K562 (cell line): ENCODE measurements at regions not wholly inside any gene's neighbourhood (a gene's known extent, or its start where the extent isn't known, plus 50 kb on each side); places are given as distances from the start of the nearest gene placed in this dataset.

Experiments used
- ATAC-seq: fragments of 200-7000 bp; cut with Tn5 transposase; 3 replicates; pipeline ENCODE4 v1.9.1; 2020; ENCODE audit warnings: moderate library complexity
- BruUV-seq: library from RNA; stranded (reverse); fragments of 400-500 nt; replicated peaks from 2 replicates; lab custom pipeline; 2021; lab: Mats Ljungman, UMichigan
- CTCF ChIA-PET: fragments of 300-600 bp; formaldehyde crosslinking; extraction: SDS; loops from one replicate; lab custom pipeline; 2021; ENCODE audit warnings: low intra/inter-chr PET ratio; lab: Yijun Ruan, JAX
- POLR2A ChIA-PET: fragments of 300-600, 350-650 bp; sonication (Branson Sonifier 250); formaldehyde crosslinking; extraction: SDS; loops from one replicate; lab custom pipeline; 2021; ENCODE audit warnings: antibody characterized with exemption, inconsistent platforms; lab: Yijun Ruan, JAX
- DNase-seq, 4 experiments: peaks; one replicate each; pipeline versions ENCODE4 v3.0.0 to v3.0.0-alpha.2; 2011 to 2018; ENCODE audit warnings: low spot score in 3 of 4, mixed read lengths in 3 of 4; ENCODE audit errors: extremely low read depth in 1 of 4
- FAIRE-seq: peaks from 2 replicates; lab custom pipeline; 2011; peaks lifted over from hg19 to GRCh38; lab: Jason Lieb, UNC
- H2AFZ ChIP-seq: 2 replicates; pipeline ENCODE4 v1.6.0; 2011; ENCODE audit warnings: low read depth, low read length, control low read depth, inconsistent platforms
- H3K27ac ChIP-seq: fragments of 200-600 bp; 3 replicates; pipeline ENCODE4 v1.8.0; 2011; ENCODE audit warnings: low read depth, mild to moderate bottlenecking, control low read depth, inconsistent platforms, low read length, moderate library complexity, mixed read lengths; ENCODE audit errors: extremely low read depth
- H3K27me3 ChIP-seq, 2 experiments: fragments of 300-600 bp in 1 of 2; 2 replicates in 1 of 2; 3 replicates in 1 of 2; pipeline versions ENCODE4 v1.6.0 to v1.8.0; 2011; ENCODE audit warnings: inconsistent platforms in 2 of 2, low read length in 2 of 2, mild to moderate bottlenecking in 1 of 2, mixed read lengths in 1 of 2, moderate library complexity in 1 of 2; ENCODE audit not compliant: control insufficient read depth in 2 of 2, insufficient read depth in 2 of 2
- H3K36me3 ChIP-seq: fragments of 300-600 bp; 3 replicates; pipeline ENCODE4 v1.8.0; 2011; ENCODE audit warnings: mild to moderate bottlenecking, low read length, inconsistent platforms; ENCODE audit not compliant: control insufficient read depth, insufficient read depth
- H3K4me1 ChIP-seq, 2 experiments: fragments of 200-600 bp in 1 of 2; replicated peaks in 1 of 2; 2 replicates in 1 of 2; 3 replicates in 1 of 2; pipeline versions ENCODE4 v1.5.1 to v1.8.0; 2011; ENCODE audit warnings: inconsistent platforms in 2 of 2, low read length in 2 of 2, mild to moderate bottlenecking in 1 of 2, mixed read lengths in 1 of 2, moderate library complexity in 1 of 2; ENCODE audit not compliant: control insufficient read depth in 2 of 2, insufficient read depth in 2 of 2
- H3K4me2 ChIP-seq: 2 replicates; pipeline ENCODE4 v1.6.1; 2011; ENCODE audit warnings: low read length, control low read depth, inconsistent platforms, mixed read lengths; ENCODE audit not compliant: insufficient read depth
- H3K4me3 ChIP-seq: fragments of 200-600 bp; sonication (generic), shearing (Covaris generic); 2 replicates; pipeline ENCODE4 v1.5.1; 2016; ENCODE audit warnings: control low read depth, inconsistent platforms
- H3K79me2 ChIP-seq: fragments of 200-600 bp; 3 replicates; pipeline ENCODE4 v1.8.0; 2011; ENCODE audit warnings: low read length, inconsistent platforms; ENCODE audit not compliant: control insufficient read depth, insufficient read depth
- H3K9ac ChIP-seq, 2 experiments: 2 replicates each; pipeline versions ENCODE4 v1.6.0 to v1.6.1; 2011; ENCODE audit warnings: low read depth in 2 of 2, low read length in 2 of 2, control low read depth in 1 of 2, inconsistent platforms in 1 of 2, mild to moderate bottlenecking in 1 of 2, mixed read lengths in 1 of 2; ENCODE audit not compliant: insufficient read depth in 1 of 2
- H3K9me1 ChIP-seq: one replicate; pipeline ENCODE4 v1.6.0; 2011; ENCODE audit warnings: inconsistent platforms, mild to moderate bottlenecking, low read length, moderate library complexity; ENCODE audit not compliant: control insufficient read depth, insufficient read depth
- H3K9me3 ChIP-seq: replicated peaks from 2 replicates; pipeline ENCODE4 v1.5.1; 2011; ENCODE audit warnings: low read depth, low read length, inconsistent platforms; ENCODE audit not compliant: control insufficient read depth, insufficient read depth
- H4K20me1 ChIP-seq: replicated peaks from 2 replicates; pipeline ENCODE4 v1.6.1; 2011; ENCODE audit warnings: low read length, inconsistent platforms, mixed read lengths; ENCODE audit not compliant: control insufficient read depth, insufficient read depth
- GABPA ChIP-seq: fragments of 200-800 bp; sonication (Bioruptor generic); conservative IDR thresholded peaks from 2 replicates; pipeline ENCODE4 v1.6.1; 2016; ENCODE audit warnings: low read depth, missing genetic modification characterization, missing compliant biosample characterization
- MEIS2 ChIP-seq: fragments of 450-650 bp; IDR thresholded peaks from 2 replicates; pipeline ENCODE4 v1.6.1; 2014; ENCODE audit warnings: mild to moderate bottlenecking; ENCODE audit not compliant: partially characterized antibody
- NR2C2 ChIP-seq, 2 experiments: fragments of 200-800 bp in 1 of 2; sonication (Bioruptor generic) in 1 of 2; sonication (generic) in 1 of 2; formaldehyde crosslinking in 1 of 2; IDR thresholded peaks; 2 replicates each; pipeline versions ENCODE4 v1.6.1 to v1.8.0; 2016 to 2022; ENCODE audit warnings: mild to moderate bottlenecking in 1 of 2, missing compliant biosample characterization in 1 of 2, missing genetic modification characterization in 1 of 2, missing genetic modification reagents in 1 of 2
- WGBS: fragments of 100-300 bp; shearing (Covaris generic); methylation state at CpG from one replicate; pipeline ENCODE4 v1.1.6; 2016; ENCODE audit warnings: low coverage, mixed read lengths; ENCODE audit not compliant: insufficient coverage; ENCODE audit errors: missing lambda C conversion rate; 5-methylcytosine and 5-hydroxymethylcytosine counted together
- in situ Hi-C: fragments of 300-500 bp; cut with MboI; formaldehyde crosslinking; loops from 4 replicates; pipeline ENCODE4 v1.15.0; 2018; ENCODE audit warnings: inconsistent platforms, mixed read lengths
- intact Hi-C: fragments of 100-400 bp; cut with micrococcal nuclease; formaldehyde crosslinking; loops from 2 replicates; pipeline ENCODE4 v1.14.2; 2022
- TF ChIP-seq, protein P1 (sequence below): fragments of 450-650 bp; IDR thresholded peaks from 2 replicates; pipeline ENCODE4 v1.6.1; 2016
- TF ChIP-seq, protein P2 (sequence below), 2 experiments: fragments of 200-800 bp in 1 of 2; sonication (Bioruptor generic) in 1 of 2; sonication (generic) in 1 of 2; formaldehyde crosslinking in 1 of 2; IDR thresholded peaks in 1 of 2; conservative IDR thresholded peaks in 1 of 2; 2 replicates each; pipeline versions ENCODE4 v1.5.0 to v1.6.1; 2016 to 2020; ENCODE audit warnings: missing compliant biosample characterization in 1 of 2, missing genetic modification characterization in 1 of 2, missing genetic modification reagents in 1 of 2
- TF ChIP-seq, protein P3 (sequence below), 2 experiments: IDR thresholded peaks in 1 of 2; conservative IDR thresholded peaks in 1 of 2; 2 replicates each; pipeline ENCODE4 v1.6.1; 2016; ENCODE audit warnings: low read depth in 2 of 2, mild to moderate bottlenecking in 1 of 2, missing compliant biosample characterization in 1 of 2, missing genetic modification characterization in 1 of 2, moderate library complexity in 1 of 2

DNA sequence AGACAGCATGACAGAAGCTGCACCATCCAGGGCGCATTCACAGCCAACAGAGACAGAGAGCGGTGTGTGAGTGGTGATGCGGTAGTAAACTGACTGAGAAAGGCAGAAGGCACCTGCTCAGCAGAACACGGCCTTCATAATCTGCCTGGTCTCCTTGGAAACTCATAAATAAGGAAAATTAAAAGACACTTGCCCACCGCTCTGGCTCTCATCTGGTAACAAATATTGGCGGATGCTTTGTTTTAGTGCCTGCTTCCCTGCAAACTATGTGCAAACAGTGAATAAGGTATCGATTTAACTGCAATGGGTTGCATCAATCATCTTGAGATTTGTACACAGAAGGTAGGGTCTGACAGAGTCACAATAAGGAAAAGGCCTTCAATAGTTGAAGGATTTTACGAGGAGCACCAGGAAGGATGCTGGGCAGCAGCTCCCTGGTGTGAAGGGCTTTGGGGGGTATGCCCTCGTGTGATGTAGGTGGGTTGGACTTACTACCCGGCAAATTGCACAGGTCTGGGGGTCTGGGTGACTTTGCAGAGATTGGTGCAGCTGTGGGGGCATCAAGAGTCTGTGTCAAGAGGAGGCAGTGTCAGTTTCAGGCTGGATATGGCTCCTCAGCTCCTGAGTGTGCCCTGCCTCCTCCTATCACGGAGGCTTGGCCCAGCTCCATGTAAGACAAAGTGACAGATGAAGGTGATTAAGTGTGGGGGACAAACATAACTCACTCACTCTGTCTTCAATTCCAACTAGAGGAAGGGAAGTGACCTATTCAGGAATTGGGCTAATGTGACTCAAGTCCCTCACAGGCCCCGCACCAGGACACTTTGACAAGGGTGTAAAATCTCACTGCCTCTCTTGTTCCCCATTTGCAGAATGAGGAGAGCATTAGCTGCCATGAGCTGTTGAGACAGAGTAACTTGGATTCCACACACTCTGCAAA, 166.7 kb downstream of the ICE1 start:
- H3K9me3 ChIP-seq: no peaks in the 10 kb centered on the region
- no peak overlapping the region for H3K27ac ChIP-seq
- H3K79me2 ChIP-seq: no peaks in the 10 kb centered on the region
- ChIA-PET CTCF (no interaction called here), POLR2A (interaction anchor here (0.6 to 1.3 kb wide), 3 partner anchors 9 to 133 kb away, joined by 3 to 4 read pairs (median 4); no protein-coding TSS in a partner anchor)
- no peaks in the 10 kb centered on the region; a peak in 2 of 5 replicates for H3K4me1 ChIP-seq
- no peak overlapping the region for H3K9ac ChIP-seq
- no TSS peak for BruUV-seq
- intact Hi-C loops: no loop called here
- no peak overlapping the region for H3K4me2 ChIP-seq
- no peaks in the 10 kb centered on the region for H3K36me3 ChIP-seq
- WGBS: 11% methylated on average over 11 of the region's 12 CpGs
- H3K4me3 ChIP-seq: no peak overlapping the region
- DNase-seq: no peak
- H3K27me3 ChIP-seq: peaks cover 0 to 29% of the 10 kb centered on the region in 2 experiments; a peak in 2 of 5 replicates
- TF ChIP-seq, protein P1, sequence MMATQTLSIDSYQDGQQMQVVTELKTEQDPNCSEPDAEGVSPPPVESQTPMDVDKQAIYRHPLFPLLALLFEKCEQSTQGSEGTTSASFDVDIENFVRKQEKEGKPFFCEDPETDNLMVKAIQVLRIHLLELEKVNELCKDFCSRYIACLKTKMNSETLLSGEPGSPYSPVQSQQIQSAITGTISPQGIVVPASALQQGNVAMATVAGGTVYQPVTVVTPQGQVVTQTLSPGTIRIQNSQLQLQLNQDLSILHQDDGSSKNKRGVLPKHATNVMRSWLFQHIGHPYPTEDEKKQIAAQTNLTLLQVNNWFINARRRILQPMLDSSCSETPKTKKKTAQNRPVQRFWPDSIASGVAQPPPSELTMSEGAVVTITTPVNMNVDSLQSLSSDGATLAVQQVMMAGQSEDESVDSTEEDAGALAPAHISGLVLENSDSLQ: peak; percentile 40; the same call in 1 of the 2 replicates
- TF ChIP-seq, protein P2, sequence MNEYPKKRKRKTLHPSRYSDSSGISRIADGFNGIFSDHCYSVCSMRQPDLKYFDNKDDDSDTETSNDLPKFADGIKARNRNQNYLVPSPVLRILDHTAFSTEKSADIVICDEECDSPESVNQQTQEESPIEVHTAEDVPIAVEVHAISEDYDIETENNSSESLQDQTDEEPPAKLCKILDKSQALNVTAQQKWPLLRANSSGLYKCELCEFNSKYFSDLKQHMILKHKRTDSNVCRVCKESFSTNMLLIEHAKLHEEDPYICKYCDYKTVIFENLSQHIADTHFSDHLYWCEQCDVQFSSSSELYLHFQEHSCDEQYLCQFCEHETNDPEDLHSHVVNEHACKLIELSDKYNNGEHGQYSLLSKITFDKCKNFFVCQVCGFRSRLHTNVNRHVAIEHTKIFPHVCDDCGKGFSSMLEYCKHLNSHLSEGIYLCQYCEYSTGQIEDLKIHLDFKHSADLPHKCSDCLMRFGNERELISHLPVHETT (CRISPR knock-in tag; conservative IDR thresholded peaks at IDR 0.05 in 1 of 2, IDR thresholded peaks at IDR 0.05 in 1 of 2): no peak
- TF ChIP-seq NR2C2 (CRISPR knock-in tag; IDR thresholded peaks at IDR 0.05): no peak
- TF ChIP-seq NR2C2 (tag; IDR thresholded peaks at IDR 0.05): peak; percentile 14; the same call in 1 of the 2 replicates
- TF ChIP-seq MEIS2: peak; percentile 92
- TF ChIP-seq, protein P3, sequence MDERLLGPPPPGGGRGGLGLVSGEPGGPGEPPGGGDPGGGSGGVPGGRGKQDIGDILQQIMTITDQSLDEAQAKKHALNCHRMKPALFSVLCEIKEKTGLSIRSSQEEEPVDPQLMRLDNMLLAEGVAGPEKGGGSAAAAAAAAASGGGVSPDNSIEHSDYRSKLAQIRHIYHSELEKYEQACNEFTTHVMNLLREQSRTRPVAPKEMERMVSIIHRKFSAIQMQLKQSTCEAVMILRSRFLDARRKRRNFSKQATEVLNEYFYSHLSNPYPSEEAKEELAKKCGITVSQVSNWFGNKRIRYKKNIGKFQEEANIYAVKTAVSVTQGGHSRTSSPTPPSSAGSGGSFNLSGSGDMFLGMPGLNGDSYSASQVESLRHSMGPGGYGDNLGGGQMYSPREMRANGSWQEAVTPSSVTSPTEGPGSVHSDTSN (CRISPR knock-in tag; IDR thresholded peaks at IDR 0.05; ENCODE audit: low read depth): 0 out of 2 replicates have a peak, but pooled peaks have one; percentile 13
- TF ChIP-seq, protein P3 (tag; conservative IDR thresholded peaks at IDR 0.05; ENCODE audit: low read depth): peak; percentile 88
- 0 out of 2 replicates have a peak, but pooled peaks have one; percentile 19 for TF ChIP-seq GABPA (tag)
- TF ChIP-seq, all 486 proteins: peak for 5
- no peak for ATAC-seq
- no peaks in the 10 kb centered on the region for H3K9me1 ChIP-seq
- H2AFZ ChIP-seq: no peak overlapping the region
- in situ Hi-C loops: no loop called here
- no peaks in the 10 kb centered on the region for H4K20me1 ChIP-seq
- no peak for FAIRE-seq
